ENCODE measurements at regions not wholly inside any gene's neighbourhood (a gene's known extent, or its start where the extent isn't known, plus 50 kb on each side); places are given as distances from the start of the nearest gene placed in this dataset.

- WGBS, 2 donors, result 59 to 68% methylated on average over 5 of the region's 5 CpGs
- no peaks in the 10 kb centered on the region for H3K36me3 ChIP-seq (ENCODE audit: control insufficient read depth in 2 of 2, insufficient read depth in 2 of 2, low read length in 1 of 2)
- H3K9me3 ChIP-seq (ENCODE audit: control insufficient read depth in 2 of 2, insufficient read depth in 1 of 2, low read depth in 1 of 2, low read length in 1 of 2), result no peaks in the 10 kb centered on the region
- no peaks in the 10 kb centered on the region for H3K27me3 ChIP-seq (ENCODE audit: control insufficient read depth in 1 of 2, insufficient read depth in 2 of 2, low read length in 2 of 2)
- H3K4me1 ChIP-seq (ENCODE audit: control insufficient read depth in 2 of 2, insufficient read depth in 2 of 2, low read length in 1 of 2), result no peaks in the 10 kb centered on the region
- H3K4me3 ChIP-seq (ENCODE audit: low read depth in 1 of 2, low read length in 2 of 2), result no peak overlapping the region
- H3K27ac ChIP-seq (ENCODE audit: low read depth in 2 of 2, low read length in 1 of 2), result no peak overlapping the region
These were observed 322.7 kb upstream of the NBEA start for GRCh38 chr13:34619326-34619725.

DNA sequence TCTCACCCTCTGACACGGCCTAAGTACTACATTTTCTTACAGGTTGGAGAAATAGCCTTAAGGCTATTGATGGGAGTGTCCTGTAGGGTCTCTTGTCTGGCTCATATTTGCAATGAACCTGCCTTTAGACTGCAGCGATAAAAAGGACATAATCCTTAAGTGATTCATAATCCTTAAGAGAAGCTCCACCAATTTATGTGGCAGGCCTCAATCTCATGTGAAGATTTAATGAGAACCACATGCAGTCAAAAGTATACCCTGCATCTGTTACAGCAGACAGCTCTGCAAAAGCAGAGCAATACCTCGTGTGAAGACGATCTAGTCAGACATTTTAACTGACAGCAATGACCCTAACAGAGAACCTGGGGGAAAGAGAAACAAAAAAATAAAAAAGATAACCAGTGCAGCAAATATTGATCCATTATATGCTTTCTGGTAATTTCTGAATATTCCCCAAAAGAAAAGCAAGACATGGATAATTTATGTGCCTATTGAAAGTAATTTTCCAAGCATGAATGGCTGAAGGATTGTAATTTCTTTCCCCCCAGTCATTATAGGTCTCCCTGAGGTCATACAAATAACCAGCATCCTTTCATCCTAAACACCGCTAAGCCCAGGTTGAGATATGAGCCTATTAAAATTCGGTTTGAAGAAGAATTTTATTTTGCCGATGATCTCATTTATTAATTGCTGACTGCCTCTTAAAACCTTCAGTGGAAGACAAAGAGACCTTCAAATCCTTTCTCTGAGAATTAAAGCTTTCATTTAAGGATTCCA, 321.8 kb upstream of the NBEA start:
- no peaks in the 10 kb centered on the region for H3K9me3 ChIP-seq (ENCODE audit: control insufficient read depth in 2 of 2, insufficient read depth in 1 of 2, low read depth in 1 of 2, low read length in 1 of 2)
- H3K36me3 ChIP-seq (ENCODE audit: control insufficient read depth in 2 of 2, insufficient read depth in 2 of 2, low read length in 1 of 2), result no peaks in the 10 kb centered on the region
- H3K27ac ChIP-seq (ENCODE audit: low read depth in 2 of 2, low read length in 1 of 2), result no peak overlapping the region
- WGBS, 2 donors, result 67 to 68% methylated on average over 7 of the region's 7 CpGs
- no peak overlapping the region for H3K4me3 ChIP-seq (ENCODE audit: low read depth in 1 of 2, low read length in 2 of 2)
- no peaks in the 10 kb centered on the region for H3K27me3 ChIP-seq (ENCODE audit: control insufficient read depth in 1 of 2, insufficient read depth in 2 of 2, low read length in 2 of 2)
- no peaks in the 10 kb centered on the region for H3K4me1 ChIP-seq (ENCODE audit: control insufficient read depth in 2 of 2, insufficient read depth in 2 of 2, low read length in 1 of 2)

- Histone ChIP-seq H3K4me3 (ENCODE audit: low read depth in 1 of 2, low read length in 2 of 2) (no peak overlapping the region), H3K27ac (ENCODE audit: low read depth in 2 of 2, low read length in 1 of 2) (no peak overlapping the region), H3K4me1 (ENCODE audit: control insufficient read depth in 2 of 2, insufficient read depth in 2 of 2, low read length in 1 of 2) (no peaks in the 10 kb centered on the region), H3K36me3 (ENCODE audit: control insufficient read depth in 2 of 2, insufficient read depth in 2 of 2, low read length in 1 of 2) (no peaks in the 10 kb centered on the region), H3K27me3 (ENCODE audit: control insufficient read depth in 1 of 2, insufficient read depth in 2 of 2, low read length in 2 of 2) (no peaks in the 10 kb centered on the region), H3K9me3 (ENCODE audit: control insufficient read depth in 2 of 2, insufficient read depth in 1 of 2, low read depth in 1 of 2, low read length in 1 of 2) (no peaks in the 10 kb centered on the region)
- WGBS, 2 donors, result 78 to 80% methylated on average over 1 of the region's 1 CpG
These were observed 321.2 kb upstream of the NBEA start for GRCh38 chr13:34620862-34621261.

DNA sequence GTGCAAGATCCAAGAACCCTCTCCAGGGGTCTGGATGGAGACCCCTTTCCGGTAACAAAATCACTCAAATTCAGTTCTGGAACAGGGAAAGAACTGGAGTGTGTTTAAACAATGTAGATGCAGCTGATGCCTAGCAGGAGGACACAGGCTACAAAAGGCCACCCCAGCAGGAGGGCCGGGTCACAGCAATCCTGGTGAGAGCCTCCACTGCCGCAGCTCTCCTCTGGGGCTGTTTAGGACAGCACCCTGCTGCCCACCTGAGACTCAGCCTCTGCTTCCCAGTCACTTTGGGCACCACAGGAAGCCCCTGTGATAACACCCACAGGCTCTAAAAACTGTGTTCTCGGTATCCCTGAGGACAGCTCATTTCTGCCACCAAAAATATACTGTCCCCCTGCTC, 318.7 kb upstream of the NBEA start:
- Histone ChIP-seq H3K27ac (ENCODE audit: low read depth in 2 of 2, low read length in 1 of 2) (no peak overlapping the region), H3K4me1 (ENCODE audit: control insufficient read depth in 2 of 2, insufficient read depth in 2 of 2, low read length in 1 of 2) (no peaks in the 10 kb centered on the region)
- WGBS, 2 donors, result 87 to 88% methylated on average over 4 of the region's 4 CpGs

DNA sequence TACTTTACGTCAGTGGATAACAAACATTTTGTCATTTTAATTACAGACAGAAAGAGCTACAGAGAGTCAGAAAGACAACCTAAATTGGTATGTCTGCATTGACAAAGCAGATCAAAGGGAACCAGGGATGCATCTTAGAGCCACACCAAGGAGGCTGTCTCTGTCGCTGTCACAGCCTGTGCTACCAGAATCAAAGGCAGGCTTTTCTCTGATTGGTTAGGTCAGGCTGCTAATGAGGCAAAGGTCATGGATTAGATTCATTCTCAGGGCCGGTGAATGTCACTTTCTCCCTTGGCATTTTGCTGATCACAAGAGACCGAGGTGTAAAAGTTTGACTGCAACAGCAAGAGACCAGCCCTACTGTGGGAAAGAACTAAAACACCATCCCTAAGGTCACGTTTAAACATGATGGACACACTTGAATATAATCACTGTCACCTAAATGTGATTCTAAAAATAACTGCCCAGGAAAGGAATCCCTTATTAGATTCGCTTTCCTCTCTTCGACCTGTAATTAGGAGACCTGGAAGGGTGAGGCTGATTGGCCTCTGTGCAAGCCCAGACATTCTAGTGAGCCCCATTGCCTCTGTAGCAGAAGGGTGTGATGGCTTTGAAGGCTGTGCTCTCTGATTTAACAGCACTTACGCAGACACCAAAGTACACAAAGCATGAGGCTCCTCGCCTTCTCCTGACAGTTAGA, 314.4 kb upstream of the NBEA start:
- 46 to 54% methylated on average over 9 of the region's 9 CpGs for WGBS, 2 donors
- no peak overlapping the region for H3K27ac ChIP-seq (ENCODE audit: low read depth in 2 of 2, low read length in 1 of 2)
- H3K27me3 ChIP-seq (ENCODE audit: control insufficient read depth in 1 of 2, insufficient read depth in 2 of 2, low read length in 2 of 2), result no peaks in the 10 kb centered on the region
- no peaks in the 10 kb centered on the region for H3K36me3 ChIP-seq (ENCODE audit: control insufficient read depth in 2 of 2, insufficient read depth in 2 of 2, low read length in 1 of 2)
- no peaks in the 10 kb centered on the region for H3K4me1 ChIP-seq (ENCODE audit: control insufficient read depth in 2 of 2, insufficient read depth in 2 of 2, low read length in 1 of 2)
- H3K9me3 ChIP-seq (ENCODE audit: control insufficient read depth in 2 of 2, insufficient read depth in 1 of 2, low read depth in 1 of 2, low read length in 1 of 2), result no peaks in the 10 kb centered on the region
- no peak overlapping the region for H3K4me3 ChIP-seq (ENCODE audit: low read depth in 1 of 2, low read length in 2 of 2)

More for the DNA sequence above, 318.7 kb upstream of the NBEA start:
- Histone ChIP-seq H3K36me3 (ENCODE audit: control insufficient read depth in 2 of 2, insufficient read depth in 2 of 2, low read length in 1 of 2) (no peaks in the 10 kb centered on the region), H3K27me3 (ENCODE audit: control insufficient read depth in 1 of 2, insufficient read depth in 2 of 2, low read length in 2 of 2) (no peaks in the 10 kb centered on the region), H3K9me3 (ENCODE audit: control insufficient read depth in 2 of 2, insufficient read depth in 1 of 2, low read depth in 1 of 2, low read length in 1 of 2) (no peaks in the 10 kb centered on the region), H3K4me3 (ENCODE audit: low read depth in 1 of 2, low read length in 2 of 2) (no peak overlapping the region)

- Histone ChIP-seq H3K27ac (ENCODE audit: low read depth in 2 of 2, low read length in 1 of 2) (no peak overlapping the region), H3K9me3 (ENCODE audit: control insufficient read depth in 2 of 2, insufficient read depth in 1 of 2, low read depth in 1 of 2, low read length in 1 of 2) (no peaks in the 10 kb centered on the region), H3K4me3 (ENCODE audit: low read depth in 1 of 2, low read length in 2 of 2) (no peak overlapping the region), H3K36me3 (ENCODE audit: control insufficient read depth in 2 of 2, insufficient read depth in 2 of 2, low read length in 1 of 2) (no peaks in the 10 kb centered on the region), H3K27me3 (ENCODE audit: control insufficient read depth in 1 of 2, insufficient read depth in 2 of 2, low read length in 2 of 2) (no peaks in the 10 kb centered on the region), H3K4me1 (ENCODE audit: control insufficient read depth in 2 of 2, insufficient read depth in 2 of 2, low read length in 1 of 2) (no peaks in the 10 kb centered on the region)
- 46 to 55% methylated on average over 5 of the region's 5 CpGs for WGBS, 2 donors
These were observed 313.8 kb upstream of the NBEA start for GRCh38 chr13:34628209-34628682.

GRCh38 chr13:34634448-34634847, 307.6 kb upstream of the NBEA start:
- Histone ChIP-seq H3K36me3 (ENCODE audit: control insufficient read depth in 2 of 2, insufficient read depth in 2 of 2, low read length in 1 of 2) (no peaks in the 10 kb centered on the region), H3K9me3 (ENCODE audit: control insufficient read depth in 2 of 2, insufficient read depth in 1 of 2, low read depth in 1 of 2, low read length in 1 of 2) (no peaks in the 10 kb centered on the region), H3K27ac (ENCODE audit: low read depth in 2 of 2, low read length in 1 of 2) (no peak overlapping the region), H3K27me3 (ENCODE audit: control insufficient read depth in 1 of 2, insufficient read depth in 2 of 2, low read length in 2 of 2) (no peaks in the 10 kb centered on the region), H3K4me1 (ENCODE audit: control insufficient read depth in 2 of 2, insufficient read depth in 2 of 2, low read length in 1 of 2) (no peaks in the 10 kb centered on the region), H3K4me3 (ENCODE audit: low read depth in 1 of 2, low read length in 2 of 2) (no peak overlapping the region)
- WGBS, 2 donors, result 65 to 74% methylated on average over 2 of the region's 2 CpGs

DNA sequence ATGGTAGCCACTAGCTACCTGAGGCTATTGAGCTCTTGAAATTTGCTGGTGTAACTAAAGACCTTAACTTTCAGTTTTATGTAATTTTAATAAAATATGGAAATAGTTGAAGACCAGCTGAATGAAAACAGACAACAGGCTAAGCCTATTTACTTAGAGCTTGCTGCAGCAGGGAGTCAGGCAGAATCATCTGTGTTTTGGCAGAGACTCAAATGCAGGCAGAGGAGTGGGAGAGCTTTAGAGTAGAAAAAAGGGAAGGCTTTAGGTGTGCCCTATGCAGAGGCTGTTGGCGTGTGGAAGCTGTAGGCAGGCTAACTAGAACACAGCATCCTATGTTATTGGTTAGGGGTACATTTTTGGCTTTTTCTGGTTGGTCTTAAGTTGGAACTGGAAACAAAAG, 304.9 kb upstream of the NBEA start:
- H3K27me3 ChIP-seq (ENCODE audit: control insufficient read depth in 1 of 2, insufficient read depth in 2 of 2, low read length in 2 of 2), result no peaks in the 10 kb centered on the region
- H3K36me3 ChIP-seq (ENCODE audit: control insufficient read depth in 2 of 2, insufficient read depth in 2 of 2, low read length in 1 of 2), result no peaks in the 10 kb centered on the region
- no peaks in the 10 kb centered on the region for H3K4me1 ChIP-seq (ENCODE audit: control insufficient read depth in 2 of 2, insufficient read depth in 2 of 2, low read length in 1 of 2)
- no peak overlapping the region for H3K4me3 ChIP-seq (ENCODE audit: low read depth in 1 of 2, low read length in 2 of 2)
- H3K9me3 ChIP-seq (ENCODE audit: control insufficient read depth in 2 of 2, insufficient read depth in 1 of 2, low read depth in 1 of 2, low read length in 1 of 2), result no peaks in the 10 kb centered on the region
- no peak overlapping the region for H3K27ac ChIP-seq (ENCODE audit: low read depth in 2 of 2, low read length in 1 of 2)
- 81 to 86% methylated on average over 1 of the region's 1 CpG for WGBS, 2 donors

GRCh38 chr13:34637636-34638035, 304.4 kb upstream of the NBEA start:
- H3K36me3 ChIP-seq (ENCODE audit: control insufficient read depth in 2 of 2, insufficient read depth in 2 of 2, low read length in 1 of 2), result no peaks in the 10 kb centered on the region
- WGBS, 2 donors, result 80 to 90% methylated on average over 2 of the region's 2 CpGs
- no peaks in the 10 kb centered on the region for H3K9me3 ChIP-seq (ENCODE audit: control insufficient read depth in 2 of 2, insufficient read depth in 1 of 2, low read depth in 1 of 2, low read length in 1 of 2)
- H3K27ac ChIP-seq (ENCODE audit: low read depth in 2 of 2, low read length in 1 of 2), result no peak overlapping the region
- no peaks in the 10 kb centered on the region for H3K27me3 ChIP-seq (ENCODE audit: control insufficient read depth in 1 of 2, insufficient read depth in 2 of 2, low read length in 2 of 2)
- H3K4me3 ChIP-seq (ENCODE audit: low read depth in 1 of 2, low read length in 2 of 2), result no peak overlapping the region
- no peaks in the 10 kb centered on the region for H3K4me1 ChIP-seq (ENCODE audit: control insufficient read depth in 2 of 2, insufficient read depth in 2 of 2, low read length in 1 of 2)

DNA sequence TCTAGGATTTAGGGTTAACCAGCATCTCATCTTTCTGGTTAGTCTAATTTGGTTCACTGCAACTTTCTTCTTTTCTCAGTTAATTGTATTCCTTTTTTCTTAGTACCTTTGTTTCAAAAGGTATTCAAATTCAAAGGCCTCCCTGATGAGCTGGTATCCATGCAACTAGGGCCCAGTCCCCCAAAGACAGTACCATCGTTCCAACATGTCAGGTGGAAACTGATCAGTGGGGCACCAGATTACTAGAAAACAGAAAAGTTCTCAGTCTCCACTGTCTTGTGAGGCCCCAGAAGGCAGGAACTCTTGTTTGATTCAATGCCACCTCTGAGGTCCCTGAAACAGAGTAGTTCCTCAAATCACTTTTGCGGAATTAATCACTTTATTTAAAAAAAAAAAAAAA, 303.2 kb upstream of the NBEA start:
- Histone ChIP-seq H3K36me3 (ENCODE audit: control insufficient read depth in 2 of 2, insufficient read depth in 2 of 2, low read length in 1 of 2) (no peaks in the 10 kb centered on the region), H3K9me3 (ENCODE audit: control insufficient read depth in 2 of 2, insufficient read depth in 1 of 2, low read depth in 1 of 2, low read length in 1 of 2) (no peaks in the 10 kb centered on the region), H3K4me3 (ENCODE audit: low read depth in 1 of 2, low read length in 2 of 2) (no peak overlapping the region), H3K27ac (ENCODE audit: low read depth in 2 of 2, low read length in 1 of 2) (no peak overlapping the region), H3K4me1 (ENCODE audit: control insufficient read depth in 2 of 2, insufficient read depth in 2 of 2, low read length in 1 of 2) (no peaks in the 10 kb centered on the region), H3K27me3 (ENCODE audit: control insufficient read depth in 1 of 2, insufficient read depth in 2 of 2, low read length in 2 of 2) (no peaks in the 10 kb centered on the region)
- 80 to 91% methylated on average over 2 of the region's 2 CpGs for WGBS, 2 donors
